ENCODE measurements at regions not wholly inside any gene's neighbourhood (a gene's known extent, or its start where the extent isn't known, plus 50 kb on each side); places are given as distances from the start of the nearest gene placed in this dataset.

DNA sequence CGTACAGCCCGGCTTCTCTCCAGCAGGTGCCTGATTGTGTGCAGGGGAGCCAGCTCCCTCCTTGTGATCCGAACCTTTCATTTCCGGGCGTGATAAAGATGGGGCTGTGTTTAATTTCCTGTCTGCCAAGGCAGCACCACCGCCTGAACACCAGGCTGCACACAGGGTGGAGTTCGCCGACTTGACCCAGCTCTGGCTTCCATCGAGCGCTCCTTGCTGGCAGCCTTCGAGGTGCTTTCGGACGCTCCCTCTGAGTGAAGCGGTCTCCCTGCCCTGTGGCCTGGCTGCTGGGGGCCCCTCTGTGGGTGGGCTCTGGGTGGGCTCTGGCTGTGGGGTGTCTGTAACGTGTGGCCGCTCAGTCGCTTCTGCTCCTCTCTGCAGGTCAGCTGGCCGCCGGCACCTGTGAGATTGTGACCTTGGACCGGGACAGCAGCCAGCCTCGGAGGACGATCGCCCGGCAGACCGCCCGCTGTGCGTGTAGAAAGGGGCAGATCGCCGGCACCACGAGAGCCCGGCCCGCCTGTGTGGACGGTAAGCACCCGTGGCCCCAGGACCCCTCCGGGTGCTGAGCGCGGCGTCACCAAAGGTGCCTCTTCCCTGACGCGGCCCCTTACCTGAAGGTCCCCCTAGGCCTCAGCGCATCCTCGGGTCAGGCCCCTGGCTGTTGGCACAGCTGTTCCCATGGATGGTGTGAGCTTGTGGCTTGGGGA lies 1181.3 kb downstream of the BRD1 start:
- DNase-seq: no peak

DNA sequence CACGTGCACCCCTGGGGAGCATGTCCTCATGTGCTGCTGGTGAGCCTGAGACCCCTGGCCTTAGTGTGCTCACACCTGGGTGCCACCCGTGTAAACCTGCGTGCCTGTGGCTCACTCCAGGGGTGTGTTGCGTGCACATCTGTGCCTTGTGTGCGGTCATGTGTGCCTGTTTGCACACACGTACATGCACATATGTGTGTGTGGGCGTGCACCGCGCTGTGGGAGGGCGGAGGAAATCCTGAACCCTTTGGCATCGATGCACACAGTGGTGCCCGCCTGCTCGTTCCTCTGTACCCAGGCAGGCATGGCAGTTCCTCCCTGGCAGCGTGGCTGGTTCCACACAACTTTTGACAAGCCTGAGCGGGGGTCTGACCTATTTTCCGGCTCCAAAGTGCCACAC lies 1181.9 kb downstream of the BRD1 start:
- DNase-seq: no peak

GRCh38 chr22:48644997-48645396 lies 1182.7 kb downstream of the BRD1 start:
- DNase-seq: no peak

GRCh38 chr22:48644108-48644507 lies 1183.6 kb downstream of the BRD1 start:
- no peak for DNase-seq

DNA sequence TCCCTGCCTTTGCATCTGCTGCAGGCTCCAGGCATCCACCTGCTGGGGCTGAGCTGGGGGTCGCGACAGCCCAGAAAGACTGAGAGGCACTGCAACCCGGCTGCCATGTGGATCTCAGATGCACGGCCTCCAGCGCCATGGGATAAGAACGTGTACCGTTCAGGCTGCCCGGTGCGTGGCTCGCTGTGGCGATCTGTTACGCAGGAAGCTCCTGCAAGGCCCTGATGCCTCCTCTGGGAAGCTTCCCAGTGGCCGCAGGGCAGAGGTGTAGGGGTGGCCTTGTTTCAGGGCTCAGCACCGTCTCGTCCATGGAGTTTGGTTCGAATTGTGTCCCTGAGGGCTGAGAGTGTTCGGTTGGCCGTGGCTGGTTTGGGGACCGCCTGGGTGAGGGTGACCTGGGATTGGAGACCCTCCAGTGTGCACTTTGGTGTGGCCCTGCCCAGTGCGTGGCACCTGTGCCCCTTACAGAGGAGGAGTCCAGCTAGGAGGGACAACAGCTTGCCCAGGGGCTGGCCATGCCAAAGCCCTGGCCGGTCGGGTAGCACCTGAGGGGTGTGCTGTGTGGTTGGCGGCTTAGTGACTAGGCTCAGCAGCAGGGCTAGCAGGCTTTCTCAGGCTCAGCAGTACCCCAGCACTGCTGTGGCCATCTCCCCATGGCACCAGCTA lies 1184.5 kb downstream of the BRD1 start:
- no peak for DNase-seq

GRCh38 chr22:48642550-48642949 lies 1185.1 kb downstream of the BRD1 start:
- no peak for DNase-seq

DNA sequence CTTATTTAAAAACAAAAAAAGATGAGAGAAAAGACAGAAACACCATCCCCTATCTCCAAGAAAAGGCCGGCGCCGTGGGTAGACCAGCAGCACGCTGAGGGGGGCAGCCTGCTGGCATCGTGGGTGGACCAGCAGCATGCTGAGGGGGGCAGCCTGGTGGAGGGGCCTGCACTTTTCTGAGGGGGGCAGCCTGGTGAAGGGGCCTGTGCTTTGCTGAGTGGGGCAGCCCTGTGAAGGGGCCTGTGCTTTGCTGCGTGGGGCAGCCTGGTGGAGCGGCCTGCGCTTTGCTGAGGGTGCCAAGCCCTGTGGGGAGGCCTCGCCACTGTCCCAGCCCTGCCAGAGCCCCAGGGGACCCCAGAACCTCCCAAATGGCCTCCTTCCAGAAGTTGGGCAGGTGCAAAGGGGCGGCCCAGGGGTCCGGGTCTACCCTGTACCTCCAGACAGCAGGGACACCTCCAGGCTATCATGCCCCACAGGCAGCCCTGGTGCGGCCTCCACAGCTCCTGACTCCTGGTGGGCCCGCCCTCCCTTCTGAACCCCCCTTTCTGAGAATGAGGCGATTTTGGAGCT lies 1185.7 kb downstream of the BRD1 start:
- no peak for DNase-seq

GRCh38 chr22:48640890-48641841 lies 1186.5 kb downstream of the BRD1 start:
- no peak for DNase-seq

DNA sequence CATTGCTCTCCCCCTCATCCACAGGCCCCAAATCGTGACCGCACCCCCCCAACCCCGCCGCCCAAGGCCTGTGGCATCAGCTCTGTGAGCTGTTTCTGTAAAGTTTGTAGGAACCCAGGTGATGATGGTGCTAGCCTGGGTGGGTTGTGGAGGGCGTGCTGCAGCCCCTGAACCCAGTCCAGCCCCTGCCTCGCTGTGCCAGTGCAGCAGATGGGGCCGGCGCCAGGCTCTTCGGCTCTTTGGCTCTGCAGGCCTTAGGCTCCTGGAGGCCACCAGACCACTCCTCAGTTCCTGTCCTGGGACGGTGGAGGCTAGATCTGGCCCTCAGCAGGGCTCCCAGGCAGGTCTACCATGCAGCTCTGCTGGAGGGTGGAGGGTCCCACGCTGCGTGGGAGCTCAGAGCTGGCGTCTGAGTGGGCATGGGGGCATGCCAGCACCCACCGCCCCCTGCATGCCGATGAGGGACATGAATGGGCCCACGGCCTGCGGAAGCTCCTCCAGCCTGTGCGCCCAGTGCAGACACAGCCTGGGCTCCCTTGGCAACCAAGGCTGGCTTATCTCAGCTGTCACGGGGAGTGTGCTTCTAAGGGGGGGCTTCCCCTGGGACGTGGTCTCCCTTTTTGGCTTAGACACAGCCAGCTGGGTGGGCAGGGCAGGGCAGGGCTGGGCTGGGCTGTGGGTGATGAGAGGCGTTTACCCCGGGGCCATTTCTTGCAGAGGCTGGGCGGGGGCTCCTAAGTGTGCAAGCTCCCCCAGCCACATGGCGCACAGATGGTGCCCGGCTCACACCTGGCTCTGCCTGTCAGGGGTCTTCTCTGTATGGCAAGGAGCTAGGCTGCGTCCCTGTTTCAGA lies 1187.6 kb downstream of the BRD1 start:
- no peak for DNase-seq

DNA sequence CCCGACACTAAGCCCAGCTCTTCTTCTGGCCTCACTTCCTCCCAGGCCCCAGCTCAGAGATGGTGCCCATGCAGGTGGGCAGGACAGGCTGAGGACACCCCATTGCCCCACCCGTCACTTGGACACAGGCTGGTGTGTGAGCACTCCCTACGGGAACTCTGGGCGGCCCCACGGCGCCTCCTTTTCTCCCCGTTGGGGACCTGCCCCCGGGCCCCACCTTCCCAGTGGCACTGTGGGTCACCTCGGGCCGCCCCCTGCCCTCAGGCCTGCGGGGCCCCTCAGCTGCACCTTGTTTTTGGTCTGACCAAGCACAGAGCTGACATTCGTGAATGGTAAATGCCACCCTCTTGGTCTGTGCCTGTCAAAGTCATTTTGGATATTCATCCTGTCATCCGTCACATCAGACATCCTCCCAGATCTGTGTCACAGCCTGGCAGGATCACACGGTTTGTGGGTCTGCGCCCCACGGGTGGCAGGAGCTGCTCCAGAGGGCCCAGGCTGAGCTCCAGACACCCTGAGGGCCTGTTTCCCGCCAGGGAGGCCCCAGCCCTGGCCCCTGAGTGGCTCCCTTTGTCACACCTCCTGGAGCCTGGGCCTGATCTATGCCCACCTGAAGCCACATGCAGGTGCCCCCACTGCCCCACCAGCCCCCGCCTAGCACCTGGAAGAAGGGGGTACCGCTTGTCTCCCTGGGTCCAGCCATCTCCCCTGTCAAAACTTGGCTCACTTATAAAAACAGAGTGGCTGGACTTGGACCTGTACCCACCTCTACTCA lies 1188.5 kb downstream of the BRD1 start:
- no peak for DNase-seq

DNA sequence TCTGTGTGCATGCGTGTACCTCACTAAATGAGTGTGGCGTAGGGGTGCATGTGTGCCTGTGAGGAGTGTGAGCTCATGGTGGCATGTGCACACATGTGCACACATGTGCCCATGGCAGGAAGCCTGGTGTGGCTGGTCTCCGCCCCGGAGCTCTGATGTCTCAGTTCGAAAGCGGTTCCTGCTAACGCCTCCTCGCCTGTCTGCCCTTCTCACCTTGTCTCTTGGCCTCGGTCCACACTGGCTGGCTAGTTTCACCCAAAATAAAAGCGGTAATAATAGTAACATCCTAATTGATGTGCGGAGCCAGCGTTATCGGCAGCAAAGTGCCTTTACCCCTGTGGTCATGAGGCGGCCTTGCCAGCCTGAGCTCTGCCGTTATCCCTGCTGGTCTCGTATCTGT lies 1190.4 kb downstream of the BRD1 start:
- DNase-seq: no peak

- no peak for DNase-seq
Measured at GRCh38 chr22:48636746-48637145, 1190.9 kb downstream of the BRD1 start.

DNA sequence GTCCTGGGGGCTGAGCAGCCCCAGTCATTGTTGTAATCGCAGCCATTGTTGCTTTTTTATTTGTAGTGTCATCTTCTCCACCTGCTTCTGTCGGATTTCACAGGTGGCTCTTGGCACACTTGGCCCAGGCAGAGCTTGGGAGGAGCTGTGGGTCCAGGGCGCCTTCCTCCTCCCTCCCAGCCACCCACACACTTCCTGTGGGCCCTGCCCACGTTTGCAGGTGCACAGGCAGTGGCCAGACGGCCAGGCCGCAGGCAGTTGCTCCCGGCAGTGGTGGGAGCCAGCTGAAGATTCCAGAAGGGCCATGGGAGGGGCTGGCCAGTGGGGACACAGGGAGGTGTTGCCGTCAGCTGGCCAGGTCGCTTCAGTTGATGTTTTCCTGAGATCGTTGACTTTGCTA lies 1191.9 kb downstream of the BRD1 start:
- no peak for DNase-seq

DNA sequence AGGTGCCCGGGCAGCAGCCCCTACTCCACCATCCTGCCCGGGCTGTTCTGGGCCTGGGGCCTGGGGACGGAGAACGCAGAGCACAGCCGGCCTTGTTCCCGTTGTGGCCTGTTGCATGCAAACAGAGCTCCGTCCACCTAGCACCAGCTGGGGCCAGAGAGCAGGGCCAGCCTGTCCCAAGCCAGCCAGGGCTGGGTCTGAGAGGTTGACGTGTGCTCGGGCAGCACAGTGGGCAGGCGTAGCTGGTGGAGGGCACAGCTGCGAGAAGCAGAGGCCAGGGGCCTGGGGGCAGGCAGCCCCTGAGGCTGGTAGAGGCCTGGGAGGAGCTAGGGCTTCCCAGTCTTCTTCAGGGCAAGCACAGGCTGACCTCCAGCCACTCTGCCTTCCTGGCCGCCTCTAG lies 1192.6 kb downstream of the BRD1 start:
- no peak for DNase-seq

GRCh38 chr22:48633996-48634836 lies 1193.5 kb downstream of the BRD1 start:
- DNase-seq: no peak

DNA sequence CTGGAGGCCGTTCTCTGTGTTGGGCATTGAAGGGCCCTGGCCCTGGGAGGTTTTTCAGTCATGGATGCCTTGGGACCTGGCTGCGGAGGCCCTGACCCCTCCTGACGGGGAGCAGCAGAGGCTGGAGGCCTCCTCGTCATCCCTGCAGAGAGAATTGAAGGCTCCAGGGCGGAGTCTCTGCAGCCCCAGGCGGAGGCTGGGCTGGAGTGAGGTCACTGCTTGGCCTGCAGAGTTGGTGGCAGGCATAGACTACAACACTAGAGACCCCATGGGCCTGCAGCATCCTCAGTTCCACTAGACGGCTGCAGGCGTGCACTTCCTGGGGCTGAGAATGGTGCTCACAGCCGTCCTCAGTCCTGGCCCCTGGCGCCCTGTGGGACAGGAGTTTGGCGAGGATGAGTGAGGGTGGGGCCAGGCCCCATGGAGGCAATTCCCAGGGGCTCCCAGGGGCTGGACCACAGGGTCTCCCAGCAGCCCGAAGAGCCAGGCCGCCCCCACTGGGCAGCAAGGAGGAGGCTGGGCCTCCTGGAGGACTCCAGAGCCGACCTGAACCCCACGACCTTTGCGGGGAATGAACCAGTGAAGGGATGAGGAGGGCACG lies 1194.9 kb downstream of the BRD1 start:
- no peak for DNase-seq

GRCh38 chr22:48631288-48631863 lies 1196.3 kb downstream of the BRD1 start:
- no peak for DNase-seq

DNA sequence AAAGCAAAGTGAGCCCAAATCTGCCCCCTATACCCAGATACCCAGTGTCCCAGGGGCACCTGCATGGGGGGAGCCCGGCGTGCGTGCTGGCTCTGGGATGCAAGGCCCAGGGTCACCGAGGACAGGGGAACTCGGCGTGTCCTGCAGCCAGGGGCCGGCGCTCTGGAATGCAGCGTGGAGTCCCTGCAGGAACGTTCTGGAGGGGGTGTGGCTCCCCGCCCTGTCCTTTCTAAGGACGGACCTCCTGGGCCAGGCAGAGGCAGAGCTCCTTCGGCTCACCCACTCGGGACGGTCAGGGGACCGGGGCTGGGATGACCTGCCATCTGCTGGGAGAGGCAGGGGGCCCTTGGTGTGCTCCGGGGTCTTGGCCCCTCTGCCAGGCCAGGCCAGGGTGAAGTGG lies 1196.8 kb downstream of the BRD1 start:
- no peak for DNase-seq

- no peak for DNase-seq
Measured at GRCh38 chr22:48630433-48630754, 1197.3 kb downstream of the BRD1 start.

Data from bone marrow (tissue), 2 donors.